ENCODE measurements at regions not wholly inside any gene's neighbourhood (a gene's known extent, or its start where the extent isn't known, plus 50 kb on each side); places are given as distances from the start of the nearest gene placed in this dataset.
A peak's percentile ranks its signal among the peaks of the same experiment; 100 is the strongest.
"Not testable (repeated sequence)": the region's sequence is repeated elsewhere in the genome, so short reads cannot be mapped to it uniquely, and the experiment has no call there.

- DNase-seq, result no peak
Observed at GRCh38 chr7:131786204-131786603, 229.8 kb upstream of the PODXL start.

- no peak for DNase-seq
Observed at GRCh38 chr7:131778601-131779000, 222.2 kb upstream of the PODXL start.

GRCh38 chr7:131774419-131775220 is 218.2 kb upstream of the PODXL start:
- no peak for DNase-seq

- DNase-seq, result no peak
Observed at GRCh38 chr7:131773413-131773812, 217.0 kb upstream of the PODXL start.

GRCh38 chr7:131769241-131769640 is 212.8 kb upstream of the PODXL start:
- DNase-seq, result peak; percentile 4

- DNase-seq, result no peak
Observed at GRCh38 chr7:131767591-131767990, 211.2 kb upstream of the PODXL start.

GRCh38 chr7:131765575-131765974 is 209.1 kb upstream of the PODXL start:
- no peak for DNase-seq

- DNase-seq, result no peak
Observed at GRCh38 chr7:131764143-131764775, 207.8 kb upstream of the PODXL start.

GRCh38 chr7:131762753-131763152 is 206.3 kb upstream of the PODXL start:
- DNase-seq, result no peak

GRCh38 chr7:131755801-131756200 is 199.4 kb upstream of the PODXL start:
- not testable (repeated sequence) for DNase-seq

GRCh38 chr7:131753620-131754222 is 197.3 kb upstream of the PODXL start:
- no peak for DNase-seq

GRCh38 chr7:131747658-131748232 is 191.3 kb upstream of the PODXL start:
- DNase-seq, result no peak

GRCh38 chr7:131745390-131746248 is 189.2 kb upstream of the PODXL start:
- DNase-seq, result peak; percentile 24

- DNase-seq, result no peak
Observed at GRCh38 chr7:131741446-131741845, 185.0 kb upstream of the PODXL start.

- no peak for DNase-seq
Observed at GRCh38 chr7:131737746-131738465, 181.5 kb upstream of the PODXL start.

- DNase-seq, result no peak
Observed at GRCh38 chr7:131735101-131735500, 178.7 kb upstream of the PODXL start.

GRCh38 chr7:131733604-131734003 is 177.2 kb upstream of the PODXL start:
- no peak for DNase-seq

GRCh38 chr7:131727189-131727588 is 170.8 kb upstream of the PODXL start:
- no peak for DNase-seq

- DNase-seq, result no peak
Observed at GRCh38 chr7:131726686-131727085, 170.3 kb upstream of the PODXL start.

- no peak for DNase-seq
Observed at GRCh38 chr7:131726031-131726430, 169.6 kb upstream of the PODXL start.

GRCh38 chr7:131724776-131725345 is 168.4 kb upstream of the PODXL start:
- no peak for DNase-seq

- peak; percentile 27 for DNase-seq
Observed at GRCh38 chr7:131723926-131724325, 167.5 kb upstream of the PODXL start.

Data from EL (cell line).